ENCODE measurements at regions not wholly inside any gene's neighbourhood (a gene's known extent, or its start where the extent isn't known, plus 50 kb on each side); places are given as distances from the start of the nearest gene placed in this dataset.

GRCh38 chr14:25899197-25899596 is 698.6 kb downstream of the NOVA1 start:
- Histone ChIP-seq H3K4me3 (ENCODE audit: low read depth, low read length, poor library complexity, severe bottlenecking) (no peak overlapping the region), H3K4me1 (ENCODE audit: insufficient read depth, low read length, poor library complexity, severe bottlenecking) (no peaks in the 10 kb centered on the region), H3K27me3 (replicated peaks; ENCODE audit: insufficient read depth, low read depth, low read length, poor library complexity) (no peaks in the 10 kb centered on the region), H3K36me3 (ENCODE audit: insufficient read depth, low read length, poor library complexity, severe bottlenecking) (no peaks in the 10 kb centered on the region), H3K27ac (ENCODE audit: low read depth, low read length, poor library complexity, severe bottlenecking) (no peak overlapping the region), H3K9me3 (ENCODE audit: low read depth, low read length, poor library complexity, severe bottlenecking) (no peaks in the 10 kb centered on the region)
- DNase-seq (ENCODE audit: low spot score): no peak
- BruUV-seq (replicated peaks): no TSS peak
- CTCF ChIA-PET: no interaction called here
- intact Hi-C loops (cut with micrococcal nuclease; ENCODE audit: unreplicated experiment): no loop called here
- no peak for TF ChIP-seq CTCF (conservative IDR thresholded peaks at IDR 0.05; ENCODE audit: low read depth, low read length)
- TF ChIP-seq EZH2 (IDR thresholded peaks at IDR 0.05; ENCODE audit: borderline replicate concordance, low read depth, low read length, poor library complexity, severe bottlenecking): no peak
- POLR2A ChIA-PET (ENCODE audit: low non-redundant PET): no interaction called here

GRCh38 chr14:25896777-25897176 is 701.1 kb downstream of the NOVA1 start:
- H3K27ac ChIP-seq (ENCODE audit: low read depth, low read length, poor library complexity, severe bottlenecking): no peak overlapping the region
- CTCF ChIA-PET: no interaction called here
- intact Hi-C loops (cut with micrococcal nuclease; ENCODE audit: unreplicated experiment): no loop called here

DNA sequence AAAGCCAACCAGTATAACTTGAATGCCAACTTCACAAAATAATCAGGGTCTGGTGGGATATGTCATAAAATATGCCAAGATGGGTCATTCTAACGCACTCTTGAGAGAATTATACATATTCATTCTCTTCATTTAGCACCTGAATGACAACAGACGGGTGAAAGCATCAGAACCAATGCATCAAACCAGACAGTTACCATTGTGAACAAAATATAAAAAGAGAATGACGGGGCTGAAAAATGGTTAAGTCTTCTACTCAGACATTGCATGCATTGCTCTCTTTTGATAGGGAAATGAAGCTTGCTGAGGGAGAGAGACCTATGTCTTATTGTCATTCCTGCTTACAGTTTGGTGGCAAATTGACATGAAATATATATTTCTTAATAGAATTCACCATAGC is 702.1 kb downstream of the NOVA1 start:
- no peak overlapping the region for H3K4me3 ChIP-seq (ENCODE audit: low read depth, low read length, poor library complexity, severe bottlenecking)
- ChIA-PET POLR2A (ENCODE audit: low non-redundant PET) (no interaction called here), CTCF (no interaction called here)
- no peaks in the 10 kb centered on the region for H3K27me3 ChIP-seq (replicated peaks; ENCODE audit: insufficient read depth, low read depth, low read length, poor library complexity)
- no peak overlapping the region for H3K27ac ChIP-seq (ENCODE audit: low read depth, low read length, poor library complexity, severe bottlenecking)
- no peaks in the 10 kb centered on the region for H3K4me1 ChIP-seq (ENCODE audit: insufficient read depth, low read length, poor library complexity, severe bottlenecking)
- no TSS peak for BruUV-seq (replicated peaks)
- intact Hi-C loops (cut with micrococcal nuclease; ENCODE audit: unreplicated experiment): no loop called here
- no peaks in the 10 kb centered on the region for H3K36me3 ChIP-seq (ENCODE audit: insufficient read depth, low read length, poor library complexity, severe bottlenecking)
- no peaks in the 10 kb centered on the region for H3K9me3 ChIP-seq (ENCODE audit: low read depth, low read length, poor library complexity, severe bottlenecking)
- TF ChIP-seq CTCF (conservative IDR thresholded peaks at IDR 0.05; ENCODE audit: low read depth, low read length): no peak
- no peak for TF ChIP-seq EZH2 (IDR thresholded peaks at IDR 0.05; ENCODE audit: borderline replicate concordance, low read depth, low read length, poor library complexity, severe bottlenecking)
- DNase-seq (ENCODE audit: low spot score): no peak

More at GRCh38 chr14:25896777-25897176, 701.1 kb downstream of the NOVA1 start:
- Histone ChIP-seq H3K9me3 (ENCODE audit: low read depth, low read length, poor library complexity, severe bottlenecking) (no peaks in the 10 kb centered on the region), H3K4me3 (ENCODE audit: low read depth, low read length, poor library complexity, severe bottlenecking) (no peak overlapping the region), H3K27me3 (replicated peaks; ENCODE audit: insufficient read depth, low read depth, low read length, poor library complexity) (no peaks in the 10 kb centered on the region), H3K36me3 (ENCODE audit: insufficient read depth, low read length, poor library complexity, severe bottlenecking) (no peaks in the 10 kb centered on the region), H3K4me1 (ENCODE audit: insufficient read depth, low read length, poor library complexity, severe bottlenecking) (no peaks in the 10 kb centered on the region)
- POLR2A ChIA-PET (ENCODE audit: low non-redundant PET): no interaction called here
- no peak for TF ChIP-seq CTCF (conservative IDR thresholded peaks at IDR 0.05; ENCODE audit: low read depth, low read length)
- TF ChIP-seq EZH2 (IDR thresholded peaks at IDR 0.05; ENCODE audit: borderline replicate concordance, low read depth, low read length, poor library complexity, severe bottlenecking): no peak
- no peak for DNase-seq (ENCODE audit: low spot score)
- BruUV-seq (replicated peaks): no TSS peak

All from A673 (cell line).